K562 (cell line): ENCODE measurements at regions not wholly inside any gene's neighbourhood (a gene's known extent, or its start where the extent isn't known, plus 50 kb on each side); places are given as distances from the start of the nearest gene placed in this dataset.

Experiments
- ATAC-seq: fragments of 200-7000 bp; cut with Tn5 transposase; 3 replicates; pipeline ENCODE4 v1.9.1; 2020; ENCODE audit warnings: moderate library complexity
- BruUV-seq: library from RNA; stranded (reverse); fragments of 400-500 nt; replicated peaks from 2 replicates; lab custom pipeline; 2021; lab: Mats Ljungman, UMichigan
- CTCF ChIA-PET: fragments of 300-600 bp; formaldehyde crosslinking; extraction: SDS; loops from one replicate; lab custom pipeline; 2021; ENCODE audit warnings: low intra/inter-chr PET ratio; lab: Yijun Ruan, JAX
- POLR2A ChIA-PET: fragments of 300-600, 350-650 bp; sonication (Branson Sonifier 250); formaldehyde crosslinking; extraction: SDS; loops from one replicate; lab custom pipeline; 2021; ENCODE audit warnings: antibody characterized with exemption, inconsistent platforms; lab: Yijun Ruan, JAX
- DNase-seq, 4 experiments: peaks; one replicate each; pipeline versions ENCODE4 v3.0.0 to v3.0.0-alpha.2; 2011 to 2018; ENCODE audit warnings: low spot score in 3 of 4, mixed read lengths in 3 of 4; ENCODE audit errors: extremely low read depth in 1 of 4
- FAIRE-seq: peaks from 2 replicates; lab custom pipeline; 2011; peaks lifted over from hg19 to GRCh38; lab: Jason Lieb, UNC
- H2AFZ ChIP-seq: 2 replicates; pipeline ENCODE4 v1.6.0; 2011; ENCODE audit warnings: low read depth, low read length, control low read depth, inconsistent platforms
- H3K27ac ChIP-seq: fragments of 200-600 bp; 3 replicates; pipeline ENCODE4 v1.8.0; 2011; ENCODE audit warnings: low read depth, mild to moderate bottlenecking, control low read depth, inconsistent platforms, low read length, moderate library complexity, mixed read lengths; ENCODE audit errors: extremely low read depth
- H3K27me3 ChIP-seq, 2 experiments: fragments of 300-600 bp in 1 of 2; 2 replicates in 1 of 2; 3 replicates in 1 of 2; pipeline versions ENCODE4 v1.6.0 to v1.8.0; 2011; ENCODE audit warnings: inconsistent platforms in 2 of 2, low read length in 2 of 2, mild to moderate bottlenecking in 1 of 2, mixed read lengths in 1 of 2, moderate library complexity in 1 of 2; ENCODE audit not compliant: control insufficient read depth in 2 of 2, insufficient read depth in 2 of 2
- H3K36me3 ChIP-seq: fragments of 300-600 bp; 3 replicates; pipeline ENCODE4 v1.8.0; 2011; ENCODE audit warnings: mild to moderate bottlenecking, low read length, inconsistent platforms; ENCODE audit not compliant: control insufficient read depth, insufficient read depth
- H3K4me1 ChIP-seq, 2 experiments: fragments of 200-600 bp in 1 of 2; replicated peaks in 1 of 2; 2 replicates in 1 of 2; 3 replicates in 1 of 2; pipeline versions ENCODE4 v1.5.1 to v1.8.0; 2011; ENCODE audit warnings: inconsistent platforms in 2 of 2, low read length in 2 of 2, mild to moderate bottlenecking in 1 of 2, mixed read lengths in 1 of 2, moderate library complexity in 1 of 2; ENCODE audit not compliant: control insufficient read depth in 2 of 2, insufficient read depth in 2 of 2
- H3K4me2 ChIP-seq: 2 replicates; pipeline ENCODE4 v1.6.1; 2011; ENCODE audit warnings: low read length, control low read depth, inconsistent platforms, mixed read lengths; ENCODE audit not compliant: insufficient read depth
- H3K4me3 ChIP-seq: fragments of 200-600 bp; sonication (generic), shearing (Covaris generic); 2 replicates; pipeline ENCODE4 v1.5.1; 2016; ENCODE audit warnings: control low read depth, inconsistent platforms
- H3K79me2 ChIP-seq: fragments of 200-600 bp; 3 replicates; pipeline ENCODE4 v1.8.0; 2011; ENCODE audit warnings: low read length, inconsistent platforms; ENCODE audit not compliant: control insufficient read depth, insufficient read depth
- H3K9ac ChIP-seq, 2 experiments: 2 replicates each; pipeline versions ENCODE4 v1.6.0 to v1.6.1; 2011; ENCODE audit warnings: low read depth in 2 of 2, low read length in 2 of 2, control low read depth in 1 of 2, inconsistent platforms in 1 of 2, mild to moderate bottlenecking in 1 of 2, mixed read lengths in 1 of 2; ENCODE audit not compliant: insufficient read depth in 1 of 2
- H3K9me1 ChIP-seq: one replicate; pipeline ENCODE4 v1.6.0; 2011; ENCODE audit warnings: inconsistent platforms, mild to moderate bottlenecking, low read length, moderate library complexity; ENCODE audit not compliant: control insufficient read depth, insufficient read depth
- H3K9me3 ChIP-seq: replicated peaks from 2 replicates; pipeline ENCODE4 v1.5.1; 2011; ENCODE audit warnings: low read depth, low read length, inconsistent platforms; ENCODE audit not compliant: control insufficient read depth, insufficient read depth
- H4K20me1 ChIP-seq: replicated peaks from 2 replicates; pipeline ENCODE4 v1.6.1; 2011; ENCODE audit warnings: low read length, inconsistent platforms, mixed read lengths; ENCODE audit not compliant: control insufficient read depth, insufficient read depth
- ADNP ChIP-seq: fragments of 200-800 bp; sonication (Bioruptor generic); IDR thresholded peaks from 2 replicates; pipeline ENCODE4 v1.6.1; 2016; ENCODE audit warnings: missing genetic modification characterization, missing compliant biosample characterization
- HNRNPUL1 ChIP-seq: fragments of 200-400 bp; formaldehyde crosslinking; IDR thresholded peaks from 2 replicates; pipeline ENCODE4 v1.6.1; 2017; ENCODE audit warnings: low read length
- IRF2 ChIP-seq: sonication (generic); formaldehyde crosslinking; IDR thresholded peaks from 2 replicates; pipeline ENCODE4 v1.8.1; 2022; ENCODE audit warnings: mild to moderate bottlenecking, missing genetic modification reagents
- KAT2B ChIP-seq: IDR thresholded peaks from one replicate; pipeline ENCODE4 v1.6.1; 2012; ENCODE audit warnings: low read depth, mild to moderate bottlenecking, control low read depth, inconsistent platforms, low read length, moderate library complexity
- MAFF ChIP-seq: IDR thresholded peaks from 2 replicates; pipeline ENCODE4 v1.6.1; 2012; ENCODE audit warnings: low read length, improper control_type of control experiment
- MAFK ChIP-seq: IDR thresholded peaks from 2 replicates; pipeline ENCODE4 v1.6.1; 2011; ENCODE audit warnings: low read length, improper control_type of control experiment
- MTA2 ChIP-seq: fragments of 450-650 bp; IDR thresholded peaks from 2 replicates; pipeline ENCODE4 v1.6.1; 2016; ENCODE audit warnings: low read depth
- MYNN ChIP-seq, 2 experiments: sonication (generic); formaldehyde crosslinking in 1 of 2; IDR thresholded peaks; 2 replicates each; pipeline versions ENCODE4 v1.5.0 to v1.6.1; 2016 to 2020; ENCODE audit warnings: antibody characterized with exemption in 1 of 2, missing genetic modification reagents in 1 of 2
- NCOA2 ChIP-seq, 2 experiments: fragments of 450-650 bp; IDR thresholded peaks; 2 replicates each; pipeline ENCODE4 v1.6.1; 2018; ENCODE audit warnings: mild to moderate bottlenecking in 2 of 2, moderate library complexity in 1 of 2; ENCODE audit not compliant: partially characterized antibody in 2 of 2
- POLR2AphosphoS5 ChIP-seq: IDR thresholded peaks from 2 replicates; pipeline ENCODE4 v1.6.1; 2011; ENCODE audit warnings: mild to moderate bottlenecking, low read depth, low read length, moderate library complexity; ENCODE audit not compliant: control insufficient read depth, insufficient read depth
- POU5F1 ChIP-seq: fragments of 150-350 bp; IDR thresholded peaks from 2 replicates; pipeline ENCODE4 v1.6.1; 2014; ENCODE audit warnings: borderline replicate concordance, low read length, low read depth, mild to moderate bottlenecking; ENCODE audit not compliant: partially characterized antibody
- PURB ChIP-seq: sonication (generic); formaldehyde crosslinking; IDR thresholded peaks from 2 replicates; pipeline ENCODE4 v1.9.0; 2021; ENCODE audit warnings: low read depth, mild to moderate bottlenecking, missing genetic modification reagents
- SMARCA5 ChIP-seq: fragments of 450-650 bp; IDR thresholded peaks from 2 replicates; pipeline ENCODE4 v1.6.1; 2016
- TBP ChIP-seq: optimal IDR thresholded peaks from 2 replicates; pipeline ENCODE3; 2011; ENCODE audit warnings: low read depth, low read length, improper control_type of control experiment
- ZNF316 ChIP-seq: fragments of 450-650 bp; IDR thresholded peaks from 2 replicates; pipeline ENCODE4 v1.6.1; 2016
- ZNF449 ChIP-seq: fragments of 250-450 bp; sonication (Bioruptor Pico); IDR thresholded peaks from 2 replicates; pipeline ENCODE4 v1.8.0; 2022; ENCODE audit warnings: moderate library complexity, mild to moderate bottlenecking, inconsistent platforms
- WGBS: fragments of 100-300 bp; shearing (Covaris generic); methylation state at CpG from one replicate; pipeline ENCODE4 v1.1.6; 2016; ENCODE audit warnings: low coverage, mixed read lengths; ENCODE audit not compliant: insufficient coverage; ENCODE audit errors: missing lambda C conversion rate; 5-methylcytosine and 5-hydroxymethylcytosine counted together
- in situ Hi-C: fragments of 300-500 bp; cut with MboI; formaldehyde crosslinking; loops from 4 replicates; pipeline ENCODE4 v1.15.0; 2018; ENCODE audit warnings: inconsistent platforms, mixed read lengths
- intact Hi-C: fragments of 100-400 bp; cut with micrococcal nuclease; formaldehyde crosslinking; loops from 2 replicates; pipeline ENCODE4 v1.14.2; 2022

DNA sequence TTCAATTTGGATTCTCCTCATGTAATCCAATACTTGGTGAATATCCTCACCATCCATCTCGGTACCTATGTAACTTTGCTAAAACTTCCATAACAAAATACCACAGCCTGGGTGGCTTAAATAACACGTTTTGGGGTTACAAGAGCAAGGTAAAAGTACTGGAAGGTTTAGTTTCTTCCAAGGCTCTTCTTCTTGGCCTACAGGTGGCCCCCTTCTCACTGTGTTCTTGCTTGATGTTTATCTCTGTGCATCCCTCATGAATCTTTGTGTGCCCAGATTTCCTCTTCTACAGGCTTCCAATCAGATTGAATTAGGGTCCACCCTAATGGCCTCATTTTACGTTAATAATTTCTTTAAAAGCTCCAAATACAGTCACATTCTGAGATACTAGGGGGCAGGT lies 163.3 kb upstream of the HCRTR2 start (continued):
- TF ChIP-seq ZNF449 (CRISPR knock-in tag), result no peak
- no peak for TF ChIP-seq TBP
- no peak for TF ChIP-seq KAT2B
- TF ChIP-seq MTA2, result no peak
- TF ChIP-seq POU5F1, result no peak
- no peak for TF ChIP-seq POLR2AphosphoS5
- no peak for TF ChIP-seq PURB (CRISPR knock-in tag)
- no peak for TF ChIP-seq ADNP (tag)
- no peak for TF ChIP-seq HNRNPUL1
- no peak for TF ChIP-seq IRF2 (CRISPR knock-in tag)
- TF ChIP-seq MYNN (IDR thresholded peaks at IDR 0.05), result no peak
- no peak for TF ChIP-seq MYNN (CRISPR knock-in tag; IDR thresholded peaks at IDR 0.05)
- TF ChIP-seq, all 486 proteins: peak for 0

DNA sequence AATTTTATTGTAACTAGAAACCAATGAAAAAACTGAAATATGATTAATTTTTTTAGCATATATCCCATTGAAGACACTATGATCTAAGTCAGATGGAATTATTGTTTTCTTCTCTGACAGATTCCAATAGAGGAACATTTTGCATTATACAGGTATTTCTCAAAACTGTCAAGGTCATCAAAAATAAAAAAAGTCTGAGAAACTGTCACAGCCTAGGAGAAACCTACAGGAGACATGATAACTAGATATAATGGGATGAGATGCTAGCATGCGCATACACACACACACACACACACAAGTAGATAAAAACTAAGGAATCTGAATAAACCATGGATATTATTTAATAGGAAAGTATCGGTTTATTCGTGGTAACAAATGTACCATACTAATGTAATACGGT lies 161.9 kb upstream of the HCRTR2 start:
- POLR2A ChIA-PET, result no interaction called here
- in situ Hi-C loops, result no loop called here
- H3K9me1 ChIP-seq, result no peaks in the 10 kb centered on the region

More for the DNA sequence above, 161.9 kb upstream of the HCRTR2 start:
- Histone ChIP-seq H3K27me3 (no peaks in the 10 kb centered on the region), H3K9me3 (no peaks in the 10 kb centered on the region), H3K9ac (no peak overlapping the region), H4K20me1 (no peaks in the 10 kb centered on the region), H3K27ac (no peak overlapping the region), H3K4me1 (no peaks in the 10 kb centered on the region), H2AFZ (no peak overlapping the region), H3K4me3 (no peak overlapping the region), H3K36me3 (no peaks in the 10 kb centered on the region), H3K79me2 (no peaks in the 10 kb centered on the region), H3K4me2 (no peak overlapping the region)
- intact Hi-C loops, result no loop called here
- no TSS peak for BruUV-seq
- CTCF ChIA-PET, result no interaction called here
- FAIRE-seq (no peak), ATAC-seq (no peak), DNase-seq (no peak)
- 0% methylated on average over 4 of the region's 4 CpGs for WGBS
- TF ChIP-seq NCOA2 (IDR thresholded peaks at IDR 0.05; ENCODE audit: partially characterized antibody in 2 of 2) (no peak), ZNF316 (peak; percentile 38; the same call in 1 of the 2 replicates), MAFF (0 out of 2 replicates have a peak, but pooled peaks have one; percentile 10), MAFK (peak; percentile 10; the same call in 1 of the 2 replicates), SMARCA5 (no peak)
